IMR-90 (cell line): ENCODE measurements at regions not wholly inside any gene's neighbourhood (a gene's known extent, or its start where the extent isn't known, plus 50 kb on each side); places are given as distances from the start of the nearest gene placed in this dataset.

Experiments used
- ATAC-seq: fragments of 200-7000 bp; cut with Tn5 transposase; 2 replicates; pipeline ENCODE4 v1.9.1; 2020; ENCODE audit warnings: low read depth, mild to moderate bottlenecking, moderate library complexity
- BruUV-seq: library from RNA; stranded (reverse); fragments of 400-500 nt; replicated peaks from 2 replicates; lab custom pipeline; 2021; lab: Mats Ljungman, UMichigan
- CTCF ChIA-PET: fragments of 300-600 bp; formaldehyde crosslinking; extraction: SDS; loops from one replicate; lab custom pipeline; 2021; ENCODE audit warnings: antibody characterized with exemption; lab: Yijun Ruan, JAX
- POLR2A ChIA-PET: fragments of 300-600 bp; sonication (Branson Sonifier 250); formaldehyde crosslinking; loops from one replicate; lab custom pipeline; 2022; ENCODE audit warnings: antibody characterized with exemption; ENCODE audit not compliant: unreplicated experiment; lab: Charles Lee
- DNase-seq: peaks from one replicate; pipeline ENCODE4 v3.0.0; 2013
- H2AFZ ChIP-seq: replicated peaks from 2 replicates; pipeline ENCODE3; 2013; ENCODE audit warnings: low read length, mild to moderate bottlenecking; ENCODE audit not compliant: poor library complexity
- H2AK5ac ChIP-seq: 2 replicates; pipeline ENCODE4 v1.6.1; 2013; ENCODE audit warnings: low read depth, low read length, inconsistent platforms
- H2AK9ac ChIP-seq: replicated peaks from 2 replicates; pipeline ENCODE3; 2013; ENCODE audit warnings: mild to moderate bottlenecking, low read depth, low read length, moderate library complexity; ENCODE audit not compliant: poor library complexity
- H2BK120ac ChIP-seq: 2 replicates; pipeline ENCODE4 v1.6.1; 2013; ENCODE audit warnings: low read depth, low read length, inconsistent platforms
- H2BK15ac ChIP-seq: 3 replicates; pipeline ENCODE4 v1.6.1; 2013; ENCODE audit warnings: low read depth, low read length, inconsistent platforms
- H2BK20ac ChIP-seq: 2 replicates; pipeline ENCODE4 v1.6.1; 2013; ENCODE audit warnings: low read depth, mild to moderate bottlenecking, inconsistent platforms, low read length, moderate library complexity
- H2BK5ac ChIP-seq: 2 replicates; pipeline ENCODE4 v1.6.1; 2013; ENCODE audit warnings: mild to moderate bottlenecking, low read depth, low read length, inconsistent platforms; ENCODE audit not compliant: poor library complexity, severe bottlenecking
- H3K14ac ChIP-seq: replicated peaks from 2 replicates; pipeline ENCODE4 v1.6.1; 2013; ENCODE audit warnings: low read depth, low read length, inconsistent platforms
- H3K18ac ChIP-seq: 2 replicates; pipeline ENCODE4 v1.6.1; 2013; ENCODE audit warnings: low read depth, low read length, control low read depth
- H3K23ac ChIP-seq: 2 replicates; pipeline ENCODE4 v1.6.1; 2013; ENCODE audit warnings: low read depth, low read length, inconsistent platforms
- H3K27ac ChIP-seq: 2 replicates; pipeline ENCODE4 v1.5.1; 2013; ENCODE audit warnings: mild to moderate bottlenecking, control low read depth, low read length; ENCODE audit not compliant: insufficient read depth
- H3K27me3 ChIP-seq: 2 replicates; pipeline ENCODE4 v1.6.1; 2013; ENCODE audit warnings: low read length; ENCODE audit not compliant: control insufficient read depth, insufficient read depth
- H3K36me3 ChIP-seq: 2 replicates; pipeline ENCODE4 v1.6.1; 2013; ENCODE audit warnings: low read length, mixed read lengths; ENCODE audit not compliant: control insufficient read depth, insufficient read depth
- H3K4ac ChIP-seq: 2 replicates; pipeline ENCODE4 v1.6.1; 2013; ENCODE audit warnings: low read depth, low read length, inconsistent platforms
- H3K4me1 ChIP-seq: 2 replicates; pipeline ENCODE4 v1.6.1; 2013; ENCODE audit warnings: low read length, mixed read lengths; ENCODE audit not compliant: control insufficient read depth, insufficient read depth
- H3K4me2 ChIP-seq: 2 replicates; pipeline ENCODE4 v1.6.1; 2013; ENCODE audit warnings: low read depth, mild to moderate bottlenecking, control low read depth, low read length, moderate library complexity
- H3K4me3 ChIP-seq: 2 replicates; pipeline ENCODE4 v1.5.1; 2013; ENCODE audit warnings: low read depth, mild to moderate bottlenecking, control low read depth, low read length, moderate library complexity; ENCODE audit not compliant: insufficient read depth
- H3K56ac ChIP-seq: 2 replicates; pipeline ENCODE4 v1.6.1; 2013; ENCODE audit warnings: low read length, inconsistent platforms; ENCODE audit not compliant: insufficient read depth; ENCODE audit errors: extremely low read depth
- H3K79me1 ChIP-seq, 2 experiments: 2 replicates each; pipeline ENCODE4 v1.6.1; 2013; ENCODE audit warnings: low read length in 2 of 2, inconsistent platforms in 1 of 2, low read depth in 1 of 2
- H3K9ac ChIP-seq: 2 replicates; pipeline ENCODE4 v1.6.1; 2013; ENCODE audit warnings: low read depth, low read length, control low read depth
- H3K9me1 ChIP-seq: 2 replicates; pipeline ENCODE4 v1.6.1; 2013; ENCODE audit warnings: low read length, inconsistent platforms; ENCODE audit not compliant: insufficient read depth
- H3K9me3 ChIP-seq: 2 replicates; pipeline ENCODE4 v1.6.1; 2013; ENCODE audit warnings: low read length; ENCODE audit not compliant: control insufficient read depth, insufficient read depth
- H4K20me1 ChIP-seq: 2 replicates; pipeline ENCODE4 v1.6.1; 2013; ENCODE audit warnings: low read length, inconsistent platforms; ENCODE audit not compliant: insufficient read depth
- H4K5ac ChIP-seq: 2 replicates; pipeline ENCODE4 v1.6.1; 2013; ENCODE audit warnings: mild to moderate bottlenecking, low read depth, low read length, control low read depth
- H4K8ac ChIP-seq, 2 experiments: 2 replicates each; pipeline ENCODE4 v1.6.1; 2013; ENCODE audit warnings: low read depth in 2 of 2, low read length in 2 of 2, control low read depth in 1 of 2, inconsistent platforms in 1 of 2
- H4K91ac ChIP-seq: 2 replicates; pipeline ENCODE4 v1.6.1; 2013; ENCODE audit warnings: low read depth, low read length, inconsistent platforms; ENCODE audit not compliant: insufficient read depth
- CHD1 ChIP-seq: IDR thresholded peaks from 2 replicates; pipeline ENCODE4 v1.6.1; 2012; ENCODE audit warnings: low read depth, low read length, improper control_type of control experiment
- WGBS, 2 experiments: methylation state at CpG; one replicate each; pipeline versions ENCODE4 v1.1.5 to v1.1.7; 2013; ENCODE audit warnings: missing lambda C conversion rate in 2 of 2; ENCODE audit not compliant: insufficient read length in 1 of 2; ENCODE audit errors: extremely low coverage in 2 of 2; 5-methylcytosine and 5-hydroxymethylcytosine counted together
- dilution Hi-C: fragments of 300-500 bp; cut with HindIII; formaldehyde crosslinking; loops from one replicate; pipeline ENCODE4 v1.14.3; 2018; ENCODE audit warnings: low sequenced_read_pairs; ENCODE audit not compliant: unreplicated experiment
- in situ Hi-C: fragments of 300-500 bp; cut with MboI; formaldehyde crosslinking; loops from 3 replicates; pipeline ENCODE4 v1.14.3; 2019; ENCODE audit warnings: low sequenced_read_pairs, inconsistent platforms, mixed read lengths
- intact Hi-C: fragments of 100-400 bp; cut with micrococcal nuclease; formaldehyde crosslinking; loops from 2 replicates; pipeline ENCODE4 v1.10.0; 2022
- TF ChIP-seq, protein P1 (sequence below): fragments of 150-350 bp; IDR thresholded peaks from 2 replicates; pipeline ENCODE4 v1.6.1; 2016; ENCODE audit warnings: low read depth, mild to moderate bottlenecking, low read length, moderate library complexity, borderline replicate concordance

DNA sequence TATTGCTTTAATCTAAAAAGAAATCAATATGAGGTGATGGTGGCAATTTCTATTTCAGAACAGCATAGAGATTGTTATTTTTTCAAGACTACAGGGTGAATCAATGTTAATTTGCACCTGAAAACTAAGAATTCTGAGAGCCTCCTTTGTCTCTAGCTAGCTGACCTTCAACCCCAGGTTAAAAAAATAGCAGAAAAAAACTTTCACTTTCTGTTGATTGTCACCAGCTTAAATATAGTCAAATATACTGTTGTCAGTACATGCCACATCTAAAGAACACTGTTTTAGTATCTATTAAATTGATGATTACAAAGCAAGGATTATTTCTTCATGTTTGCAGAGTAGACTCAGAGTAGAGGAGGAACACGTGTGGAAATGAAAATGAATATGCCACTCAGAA is 1371.4 kb downstream of the MAT2B start:
- no peak overlapping the region for H3K27ac ChIP-seq
- dilution Hi-C loops: no loop called here
- ChIA-PET CTCF (no interaction called here), POLR2A (no interaction called here)
- H4K8ac ChIP-seq: no peak overlapping the region
- no peak overlapping the region for H2BK15ac ChIP-seq
- no peaks in the 10 kb centered on the region for H3K27me3 ChIP-seq
- no peak overlapping the region for H2BK5ac ChIP-seq
- no peak for TF ChIP-seq CHD1
- TF ChIP-seq, protein P1, sequence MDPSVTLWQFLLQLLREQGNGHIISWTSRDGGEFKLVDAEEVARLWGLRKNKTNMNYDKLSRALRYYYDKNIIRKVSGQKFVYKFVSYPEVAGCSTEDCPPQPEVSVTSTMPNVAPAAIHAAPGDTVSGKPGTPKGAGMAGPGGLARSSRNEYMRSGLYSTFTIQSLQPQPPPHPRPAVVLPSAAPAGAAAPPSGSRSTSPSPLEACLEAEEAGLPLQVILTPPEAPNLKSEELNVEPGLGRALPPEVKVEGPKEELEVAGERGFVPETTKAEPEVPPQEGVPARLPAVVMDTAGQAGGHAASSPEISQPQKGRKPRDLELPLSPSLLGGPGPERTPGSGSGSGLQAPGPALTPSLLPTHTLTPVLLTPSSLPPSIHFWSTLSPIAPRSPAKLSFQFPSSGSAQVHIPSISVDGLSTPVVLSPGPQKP: no peak
- H4K20me1 ChIP-seq: no peaks in the 10 kb centered on the region
- H3K4me1 ChIP-seq: no peaks in the 10 kb centered on the region
- H3K56ac ChIP-seq: no peak overlapping the region
- intact Hi-C loops: no loop called here
- ATAC-seq: no peak
- no TSS peak for BruUV-seq
- H3K9me1 ChIP-seq: no peaks in the 10 kb centered on the region
- no peak overlapping the region for H2AK9ac ChIP-seq
- no peak overlapping the region for H4K91ac ChIP-seq
- no peak for DNase-seq
- no peaks in the 10 kb centered on the region; the same call in 1 of the 2 replicates for H3K9me3 ChIP-seq
- H3K23ac ChIP-seq: no peak overlapping the region
- H2AFZ ChIP-seq: no peak overlapping the region
- H3K36me3 ChIP-seq: no peaks in the 10 kb centered on the region
- no peak overlapping the region for H3K4me3 ChIP-seq
- no peak overlapping the region for H2BK120ac ChIP-seq
- H3K79me1 ChIP-seq: no peaks in the 10 kb centered on the region
- no peak overlapping the region for H3K14ac ChIP-seq
- in situ Hi-C loops: no loop called here
- no peak overlapping the region for H2AK5ac ChIP-seq
- no peak overlapping the region for H3K4ac ChIP-seq
- no peak overlapping the region for H4K5ac ChIP-seq
- H3K4me2 ChIP-seq: no peak overlapping the region
- whole genome bisulfite sequencing, 2 experiments: no CpG with 5 or more reads among the region's 1 CpG
- H2BK20ac ChIP-seq: no peak overlapping the region
- H3K18ac ChIP-seq: no peak overlapping the region
- no peak overlapping the region for H3K9ac ChIP-seq
